ENCODE measurements at regions not wholly inside any gene's neighbourhood (a gene's known extent, or its start where the extent isn't known, plus 50 kb on each side); places are given as distances from the start of the nearest gene placed in this dataset.

DNA sequence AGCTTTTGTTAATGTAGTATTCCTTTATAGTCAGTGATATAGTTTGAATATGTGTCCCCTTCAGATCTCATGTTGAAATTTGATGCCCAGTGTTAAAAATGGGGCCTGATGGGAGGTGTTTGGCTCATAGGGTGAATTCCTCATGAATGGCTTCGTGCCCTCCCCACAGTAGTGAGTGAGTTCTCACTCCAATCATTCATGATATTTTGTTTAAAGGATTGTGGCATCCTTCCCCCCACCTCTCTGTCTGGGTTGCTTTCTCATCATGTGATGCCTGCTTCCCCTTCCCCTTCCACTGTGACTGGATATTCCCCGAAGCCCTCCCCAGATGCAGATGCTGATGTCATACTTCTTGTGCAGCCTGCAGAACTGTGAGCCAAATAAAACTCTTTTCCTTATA lies 649.8 kb upstream of the NR2F2 start:
- no peak overlapping the region for H2BK20ac ChIP-seq (ENCODE audit: low read length)
- DNase-seq (ENCODE audit: low read depth in 1 of 2, low spot score in 2 of 2) (no peak), FAIRE-seq (no peak)
- H3K79me1 ChIP-seq (ENCODE audit: low read depth, low read length) = no peaks in the 10 kb centered on the region
- CTCF ChIA-PET (ENCODE audit: partially characterized antibody) = no interaction called here
- no peak for TF ChIP-seq MAFK (IDR thresholded peaks at IDR 0.05; ENCODE audit: low read depth, low read length)
- TF ChIP-seq SUZ12 (IDR thresholded peaks at IDR 0.05; ENCODE audit: low read length) = no peak
- no peak for TF ChIP-seq RAD21 (IDR thresholded peaks at IDR 0.05 in 1 of 2, conservative IDR thresholded peaks at IDR 0.05 in 1 of 2; ENCODE audit: low read depth in 2 of 2, low read length in 2 of 2)
- no peaks in the 10 kb centered on the region for H3K36me3 ChIP-seq (ENCODE audit: control insufficient read depth in 2 of 4, insufficient read depth in 4 of 4, low read length in 3 of 4)
- no peak overlapping the region for H2BK120ac ChIP-seq (replicated peaks; ENCODE audit: low read depth, low read length)
- H4K20me1 ChIP-seq (replicated peaks in 1 of 2; ENCODE audit: control insufficient read depth in 1 of 2, insufficient read depth in 2 of 2, low read length in 2 of 2) = no peaks in the 10 kb centered on the region
- no peak overlapping the region for H2BK12ac ChIP-seq (ENCODE audit: low read depth, low read length)
- no peak overlapping the region for H3K56ac ChIP-seq (replicated peaks; ENCODE audit: insufficient read length, low read depth, low read length)
- no peak overlapping the region for H2BK5ac ChIP-seq (ENCODE audit: low read depth, low read length)
- POLR2A ChIA-PET (ENCODE audit: partially characterized antibody) = no interaction called here
- no peak overlapping the region for H2AFZ ChIP-seq (ENCODE audit: low read length)
- H4K91ac ChIP-seq (replicated peaks; ENCODE audit: insufficient read length, low read length) = no peak overlapping the region
- WGBS, 2 experiments (ENCODE audit: extremely low coverage in 1 of 2, insufficient coverage in 1 of 2, insufficient read length in 1 of 2, insufficient replicate concordance in 2 of 2, low coverage in 1 of 2, low lambda C conversion rate in 2 of 2, missing lambda C conversion rate in 1 of 2) = 83% methylated on average over 2 of the region's 2 CpGs; no CpG with 5 or more reads in 1 of the 2 experiments
- H3K9me3 ChIP-seq (ENCODE audit: insufficient read depth in 2 of 2, low read depth in 1 of 2, low read length in 1 of 2) = no peaks in the 10 kb centered on the region
- no peak overlapping the region for H2BK15ac ChIP-seq (ENCODE audit: low read length)
- no peak overlapping the region for H3K14ac ChIP-seq (ENCODE audit: insufficient read length)
- H3K9ac ChIP-seq (replicated peaks in 1 of 4; ENCODE audit: extremely low read depth in 1 of 4, low read depth in 3 of 4, low read length in 3 of 4) = no peak overlapping the region
- no peaks in the 10 kb centered on the region for H3K27me3 ChIP-seq (replicated peaks in 1 of 4; ENCODE audit: control insufficient read depth in 3 of 4, extremely low read depth in 1 of 4, insufficient read depth in 3 of 4, low read length in 3 of 4)
- no peaks in the 10 kb centered on the region for H3K79me2 ChIP-seq (ENCODE audit: control insufficient read depth in 1 of 2, insufficient read depth in 2 of 2, low read length in 2 of 2)
- no peak overlapping the region for H3K4me3 ChIP-seq (ENCODE audit: extremely low read depth in 1 of 4, insufficient read depth in 2 of 4, low read depth in 3 of 4, low read length in 4 of 4)
- no peak overlapping the region for H4K5ac ChIP-seq (ENCODE audit: insufficient read length, low read depth, low read length)
- no peak overlapping the region for H3K23ac ChIP-seq (ENCODE audit: insufficient read length)
- no peak overlapping the region for H3K4ac ChIP-seq (replicated peaks; ENCODE audit: insufficient read length, low read depth, low read length)
- no peaks in the 10 kb centered on the region for H3K4me1 ChIP-seq (replicated peaks in 1 of 4; ENCODE audit: control insufficient read depth in 3 of 4, insufficient read depth in 4 of 4, low read length in 3 of 4)
- H3K18ac ChIP-seq (ENCODE audit: extremely low read depth, low read length) = no peak overlapping the region
- no peak overlapping the region for H3K4me2 ChIP-seq (ENCODE audit: insufficient read depth in 1 of 2, low read depth in 2 of 2, low read length in 2 of 2)
- H4K8ac ChIP-seq (ENCODE audit: extremely low read depth, insufficient read depth, low read length) = no peak overlapping the region
- H2AK5ac ChIP-seq (ENCODE audit: low read depth, low read length) = no peak overlapping the region
- H3K23me2 ChIP-seq (ENCODE audit: low read depth, low read length) = no peaks in the 10 kb centered on the region
- no peak overlapping the region for H3K27ac ChIP-seq (ENCODE audit: low read depth, low read length)

All from H1 (cell line).